Lung (tissue), 11 donors: ENCODE measurements at regions not wholly inside any gene's neighbourhood (a gene's known extent, or its start where the extent isn't known, plus 50 kb on each side); places are given as distances from the start of the nearest gene placed in this dataset.

ENCODE experiments used
- ATAC-seq: fragments of 200-7000 bp; cut with Tn5 transposase; one replicate; pipeline ENCODE4 v1.9.1; 2020; ENCODE audit warnings: moderate number of reproducible peaks; ENCODE audit not compliant: insufficient read depth, low FRiP score
- DNase-seq, 3 donors: peaks; one replicate each; pipeline ENCODE4 v3.0.0-alpha.2; 2013 to 2017
- H3K27ac ChIP-seq, 2 donors: one replicate each; pipeline ENCODE4 v1.5.1; 2013; ENCODE audit warnings: mild to moderate bottlenecking in 2 of 2, moderate library complexity in 2 of 2, control low read depth in 1 of 2, inconsistent platforms in 1 of 2, low read depth in 1 of 2, low read length in 1 of 2
- H3K27me3 ChIP-seq, 3 donors: one replicate each; pipeline ENCODE4 v1.5.1; 2013; ENCODE audit warnings: low read length in 2 of 3; ENCODE audit not compliant: control insufficient read depth in 3 of 3, insufficient read depth in 3 of 3
- H3K36me3 ChIP-seq, 4 donors: one replicate each; pipeline ENCODE4 v1.5.1; 2013; ENCODE audit warnings: low read length in 4 of 4, mild to moderate bottlenecking in 1 of 4, moderate library complexity in 1 of 4; ENCODE audit not compliant: control insufficient read depth in 4 of 4, insufficient read depth in 4 of 4
- H3K4me1 ChIP-seq, 5 donors: one replicate each; pipeline ENCODE4 v1.5.1; 2013; ENCODE audit warnings: low read length in 5 of 5, mild to moderate bottlenecking in 2 of 5, moderate library complexity in 1 of 5; ENCODE audit not compliant: control insufficient read depth in 5 of 5, insufficient read depth in 5 of 5
- H3K4me3 ChIP-seq: one replicate; pipeline ENCODE4 v1.5.1; 2013; ENCODE audit warnings: mild to moderate bottlenecking, control low read depth, moderate library complexity
- H3K9ac ChIP-seq, 2 donors: one replicate each; pipeline ENCODE4 v1.5.1; 2013; ENCODE audit warnings: low read length in 2 of 2, control low read depth in 1 of 2; ENCODE audit not compliant: insufficient read depth in 1 of 2
- H3K9me3 ChIP-seq, 4 donors: one replicate each; pipeline ENCODE4 v1.5.1; 2013; ENCODE audit warnings: low read length in 3 of 4, mild to moderate bottlenecking in 1 of 4, moderate library complexity in 1 of 4; ENCODE audit not compliant: control insufficient read depth in 4 of 4, insufficient read depth in 3 of 4
- CTCF ChIP-seq: IDR thresholded peaks from 2 replicates; pipeline ENCODE4 v1.5.1; 2012; ENCODE audit warnings: mild to moderate bottlenecking; ENCODE audit errors: control extremely low read depth, extremely low read depth
- WGBS, 2 donors: extraction: QIAGEN DNeasy Blood & Tissue Kit; methylation state at CpG; one replicate each; pipeline ENCODE4 v1.1.7; 2013; 5-methylcytosine and 5-hydroxymethylcytosine counted together
- donor health status: control.
- donor health status: control.
- donor health status: Bipolar disorder and iron deficiency.
- donor health status: healthy.
- donor health status: DM: yes; HTN: yes; CAD: no.

- Histone ChIP-seq H3K4me3 (no peak overlapping the region), H3K27ac (no peak overlapping the region), H3K36me3 (no peaks in the 10 kb centered on the region), H3K9me3 (peaks cover 0 to under 1% (median 0%) of the 10 kb centered on the region in 4 donors), H3K9ac (no peak overlapping the region), H3K4me1 (peaks cover 0 to 5% (median 0%) of the 10 kb centered on the region in 5 donors), H3K27me3 (no peaks in the 10 kb centered on the region)
- WGBS, 2 donors, result 84 to 89% methylated on average over 11 of the region's 11 CpGs
- TF ChIP-seq CTCF, result no peak
- DNase-seq, result no peak
- ATAC-seq, result no peak
Observed at GRCh38 chr2:200159829-200160781, 146.4 kb upstream of the SPATS2L start.

GRCh38 chr2:200161458-200161857 is 145.0 kb upstream of the SPATS2L start:
- Histone ChIP-seq H3K27ac (no peak overlapping the region), H3K27me3 (no peaks in the 10 kb centered on the region), H3K36me3 (no peaks in the 10 kb centered on the region), H3K4me1 (peaks cover 0 to 5% (median 0%) of the 10 kb centered on the region in 5 donors), H3K9ac (no peak overlapping the region), H3K4me3 (no peak overlapping the region), H3K9me3 (peaks cover 0 to 5% (median 4%) of the 10 kb centered on the region in 4 donors)
- DNase-seq, result no peak
- ATAC-seq, result no peak
- no peak for TF ChIP-seq CTCF
- 94 to 98% methylated on average over 3 of the region's 3 CpGs for WGBS, 2 donors

GRCh38 chr2:200165687-200166086 is 140.8 kb upstream of the SPATS2L start:
- Histone ChIP-seq H3K9ac (no peak overlapping the region), H3K27ac (no peak overlapping the region), H3K27me3 (no peaks in the 10 kb centered on the region), H3K4me1 (no peaks in the 10 kb centered on the region), H3K9me3 (peaks cover 0 to 5% (median 4%) of the 10 kb centered on the region in 4 donors), H3K36me3 (no peaks in the 10 kb centered on the region), H3K4me3 (no peak overlapping the region)
- ATAC-seq (no peak), DNase-seq (no peak)
- no peak for TF ChIP-seq CTCF
- 97 to 100% methylated on average over 1 of the region's 1 CpG for WGBS, 2 donors
